Uterus (tissue), 3 donors: ENCODE measurements at regions not wholly inside any gene's neighbourhood (a gene's known extent, or its start where the extent isn't known, plus 50 kb on each side); places are given as distances from the start of the nearest gene placed in this dataset.

ENCODE experiments used
- DNase-seq, 2 donors: peaks; one replicate each; pipeline ENCODE4 v3.0.0-alpha.2; 2019 to 2020
- H3K27ac ChIP-seq, 2 donors: fragments of 200-600 bp; sonication (generic); 1 replicate in 1 of 2; 2 replicates in 1 of 2; pipeline ENCODE4 v1.5.1; 2016 to 2018
- H3K27me3 ChIP-seq, 2 donors: fragments of 200-600 bp; sonication (generic); one replicate each; pipeline ENCODE4 v1.5.1; 2018 to 2019; ENCODE audit warnings: control low read depth in 1 of 2
- H3K36me3 ChIP-seq, 2 donors: fragments of 200-600 bp; sonication (generic); one replicate each; pipeline ENCODE4 v1.5.1; 2019; ENCODE audit warnings: control low read depth in 1 of 2
- H3K4me1 ChIP-seq, 2 donors: fragments of 200-600 bp; sonication (generic); one replicate each; pipeline ENCODE4 v1.5.1; 2018 to 2019; ENCODE audit warnings: control low read depth in 1 of 2
- H3K4me3 ChIP-seq, 2 donors: fragments of 200-600 bp; sonication (generic); 1 replicate in 1 of 2; 2 replicates in 1 of 2; pipeline ENCODE4 v1.5.1; 2018 to 2019; ENCODE audit warnings: mild to moderate bottlenecking in 1 of 2
- H3K9me3 ChIP-seq, 2 donors: fragments of 200-600 bp; sonication (generic); one replicate each; pipeline ENCODE4 v1.5.1; 2019; ENCODE audit warnings: control low read depth in 1 of 2
- CTCF ChIP-seq, 4 experiments: fragments of 200-600 bp in 2 of 4; fragments of 450-650 bp in 2 of 4; sonication (generic) in 2 of 4; IDR thresholded peaks; one replicate each; pipeline ENCODE4 v1.5.1; 2016 to 2019; ENCODE audit warnings: antibody characterized with exemption in 4 of 4, mild to moderate bottlenecking in 2 of 4, moderate library complexity in 1 of 4
- POLR2A ChIP-seq, 2 donors: fragments of 450-650 bp; IDR thresholded peaks; one replicate each; pipeline ENCODE4 v1.6.1; 2016; ENCODE audit warnings: antibody characterized with exemption in 2 of 2, mild to moderate bottlenecking in 1 of 2, moderate library complexity in 1 of 2
- intact Hi-C: fragments of 100-400 bp; cut with DNase I; formaldehyde crosslinking; loops from one replicate; pipeline ENCODE4 v1.15.1; 2023; ENCODE audit warnings: low total_unique reads
- donor health status: DM: yes; HTN: yes; CAD: no.

- Histone ChIP-seq H3K27me3 (no peaks in the 10 kb centered on the region), H3K4me3 (no peak overlapping the region), H3K9me3 (no peaks in the 10 kb centered on the region), H3K36me3 (no peaks in the 10 kb centered on the region), H3K4me1 (no peaks in the 10 kb centered on the region), H3K27ac (no peak overlapping the region)
- DNase-seq = no peak
- TF ChIP-seq POLR2A (IDR thresholded peaks at IDR 0.05) = no peak
- TF ChIP-seq CTCF (IDR thresholded peaks at IDR 0.05) = no peak
- intact Hi-C loops = no loop called here
Observed at GRCh38 chr12:75887979-75888378, 143.6 kb downstream of the PHLDA1 start.

DNA sequence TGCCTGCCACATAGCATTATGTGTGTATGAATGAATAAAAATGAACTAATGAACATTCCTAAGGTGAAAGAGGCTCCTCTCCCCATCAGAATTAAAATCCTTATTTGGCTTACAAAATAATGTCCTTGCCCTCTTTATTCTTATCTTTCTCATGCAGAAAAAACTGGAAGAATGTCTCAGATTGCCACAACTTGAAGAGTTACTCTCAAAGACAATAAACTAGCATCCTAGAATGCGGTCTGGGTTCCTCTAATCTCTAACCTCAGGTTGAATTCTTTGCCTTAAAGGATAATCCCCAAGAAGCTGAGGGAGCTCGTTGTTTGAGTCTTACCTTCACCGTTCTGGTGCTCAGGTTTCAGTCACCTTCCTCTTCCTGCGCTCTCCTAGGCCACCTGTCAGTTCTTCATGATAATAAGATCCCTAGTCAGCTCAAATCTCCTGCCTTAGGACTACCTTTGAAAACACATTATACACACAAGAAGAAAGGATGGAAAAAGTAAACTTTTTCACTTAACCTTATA lies 147.1 kb downstream of the PHLDA1 start:
- TF ChIP-seq POLR2A (IDR thresholded peaks at IDR 0.05) (no peak), CTCF (IDR thresholded peaks at IDR 0.05) (no peak)
- H3K27me3 ChIP-seq = no peaks in the 10 kb centered on the region
- intact Hi-C loops = no loop called here
- no peaks in the 10 kb centered on the region for H3K36me3 ChIP-seq
- no peaks in the 10 kb centered on the region for H3K4me1 ChIP-seq
- no peak for DNase-seq
- no peak overlapping the region for H3K4me3 ChIP-seq
- H3K9me3 ChIP-seq = no peaks in the 10 kb centered on the region
- no peak overlapping the region for H3K27ac ChIP-seq

DNA sequence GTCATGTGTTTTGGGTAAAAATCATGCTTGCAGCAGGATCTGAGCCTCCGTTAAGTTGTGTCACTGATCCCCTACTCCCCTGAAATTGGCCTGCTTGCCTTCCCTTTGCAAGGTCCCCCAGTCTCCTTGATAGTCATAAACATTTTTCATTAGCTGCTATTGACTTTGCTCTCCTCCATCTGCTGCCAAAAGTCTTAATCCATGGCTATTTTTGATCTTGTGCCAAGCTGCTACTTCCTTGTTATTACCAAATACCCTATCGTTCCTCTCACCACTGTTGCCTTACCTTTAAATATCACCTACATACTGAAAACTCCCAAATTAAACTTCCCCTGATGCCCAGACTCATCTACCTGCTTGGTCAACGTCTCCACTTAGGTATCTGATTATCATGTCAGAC lies 148.3 kb downstream of the PHLDA1 start:
- H3K4me3 ChIP-seq = no peak overlapping the region
- no peaks in the 10 kb centered on the region for H3K27me3 ChIP-seq
- intact Hi-C loops = no loop called here
- TF ChIP-seq CTCF (IDR thresholded peaks at IDR 0.05) = no peak
- H3K36me3 ChIP-seq = no peaks in the 10 kb centered on the region
- H3K4me1 ChIP-seq = no peaks in the 10 kb centered on the region
- H3K9me3 ChIP-seq = no peaks in the 10 kb centered on the region
- H3K27ac ChIP-seq = no peak overlapping the region
- DNase-seq = no peak

DNA sequence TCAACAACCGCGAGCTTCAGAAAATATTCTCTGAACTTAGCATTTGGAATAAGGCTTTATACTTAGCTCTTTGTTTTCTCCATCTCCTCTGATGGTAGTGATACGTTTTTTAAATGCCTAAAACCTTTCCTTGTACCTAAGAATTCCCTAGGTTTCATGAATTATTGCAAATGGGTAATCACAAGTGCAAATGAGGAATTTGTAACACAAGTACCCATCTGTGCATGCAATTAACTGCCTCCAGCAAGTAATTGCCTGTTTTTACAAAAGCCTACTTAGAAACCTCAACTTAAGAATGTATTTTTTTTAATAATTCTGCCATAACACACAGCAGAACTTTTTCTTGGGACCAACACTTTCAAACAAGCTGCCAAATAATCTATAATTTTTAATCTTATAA lies 149.2 kb downstream of the PHLDA1 start:
- TF ChIP-seq CTCF (IDR thresholded peaks at IDR 0.05) (no peak), POLR2A (IDR thresholded peaks at IDR 0.05) (no peak)
- no peak for DNase-seq
- no peak overlapping the region for H3K4me3 ChIP-seq
- intact Hi-C loops = no loop called here
- no peaks in the 10 kb centered on the region for H3K27me3 ChIP-seq
- H3K27ac ChIP-seq = no peak overlapping the region
- H3K4me1 ChIP-seq = no peaks in the 10 kb centered on the region
- no peaks in the 10 kb centered on the region for H3K9me3 ChIP-seq
- H3K36me3 ChIP-seq = no peaks in the 10 kb centered on the region

GRCh38 chr12:75881920-75882319 lies 149.7 kb downstream of the PHLDA1 start:
- Histone ChIP-seq H3K27me3 (no peaks in the 10 kb centered on the region), H3K27ac (no peak overlapping the region), H3K4me3 (no peak overlapping the region), H3K36me3 (no peaks in the 10 kb centered on the region), H3K4me1 (no peaks in the 10 kb centered on the region), H3K9me3 (no peaks in the 10 kb centered on the region)
- intact Hi-C loops = no loop called here
- DNase-seq = no peak
- TF ChIP-seq CTCF (IDR thresholded peaks at IDR 0.05) (no peak), POLR2A (IDR thresholded peaks at IDR 0.05) (no peak)
